Limb (tissue), 2 donors: ENCODE measurements at regions not wholly inside any gene's neighbourhood (a gene's known extent, or its start where the extent isn't known, plus 50 kb on each side); places are given as distances from the start of the nearest gene placed in this dataset.
"Not testable (repeated sequence)": the region's sequence is repeated elsewhere in the genome, so short reads cannot be mapped to it uniquely, and the experiment has no call there.

Experiments
- DNase-seq, 2 donors: peaks; one replicate each; pipeline ENCODE4 v3.0.0-alpha.2; 2016; ENCODE audit errors: extremely low spot score in 2 of 2

GRCh38 chr21:28138272-28138671 is 854.4 kb downstream of the LTN1 start:
- DNase-seq, result no peak

GRCh38 chr21:28136656-28137255 is 855.9 kb downstream of the LTN1 start:
- no peak for DNase-seq

- DNase-seq, result no peak
Measured at GRCh38 chr21:28135646-28136045, 857.0 kb downstream of the LTN1 start.

GRCh38 chr21:28133116-28133515 is 859.6 kb downstream of the LTN1 start:
- DNase-seq, result no peak

GRCh38 chr21:28132713-28133112 is 860.0 kb downstream of the LTN1 start:
- DNase-seq, result no peak

DNA sequence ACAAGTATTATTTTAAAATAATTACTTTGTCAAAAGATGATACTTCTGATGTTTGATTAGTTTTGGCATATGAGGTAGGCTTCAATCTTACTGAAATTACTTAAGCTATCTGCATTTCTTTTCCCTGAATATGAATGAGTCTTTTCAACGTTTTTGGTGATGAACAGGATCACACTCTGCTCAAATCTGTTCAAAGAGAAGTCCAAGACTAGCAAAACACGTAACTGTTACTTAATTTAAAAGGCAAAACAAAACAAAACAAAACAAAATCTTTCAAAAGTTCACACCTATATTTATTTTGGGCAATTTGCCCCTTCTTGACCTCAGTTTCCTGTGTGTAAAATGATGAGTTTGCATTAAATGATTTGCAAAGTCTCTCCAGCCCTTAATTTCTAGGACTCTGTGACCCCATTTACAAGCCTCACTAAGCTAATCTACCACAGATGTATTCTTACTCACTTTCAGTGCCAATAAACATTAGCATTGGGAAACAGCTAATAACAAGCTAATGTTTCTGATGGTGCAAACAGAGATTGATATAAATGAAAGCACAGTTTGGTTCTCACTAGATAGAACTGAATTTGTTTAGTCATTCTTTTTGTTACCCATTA is 865.4 kb downstream of the LTN1 start:
- DNase-seq, result no peak

DNA sequence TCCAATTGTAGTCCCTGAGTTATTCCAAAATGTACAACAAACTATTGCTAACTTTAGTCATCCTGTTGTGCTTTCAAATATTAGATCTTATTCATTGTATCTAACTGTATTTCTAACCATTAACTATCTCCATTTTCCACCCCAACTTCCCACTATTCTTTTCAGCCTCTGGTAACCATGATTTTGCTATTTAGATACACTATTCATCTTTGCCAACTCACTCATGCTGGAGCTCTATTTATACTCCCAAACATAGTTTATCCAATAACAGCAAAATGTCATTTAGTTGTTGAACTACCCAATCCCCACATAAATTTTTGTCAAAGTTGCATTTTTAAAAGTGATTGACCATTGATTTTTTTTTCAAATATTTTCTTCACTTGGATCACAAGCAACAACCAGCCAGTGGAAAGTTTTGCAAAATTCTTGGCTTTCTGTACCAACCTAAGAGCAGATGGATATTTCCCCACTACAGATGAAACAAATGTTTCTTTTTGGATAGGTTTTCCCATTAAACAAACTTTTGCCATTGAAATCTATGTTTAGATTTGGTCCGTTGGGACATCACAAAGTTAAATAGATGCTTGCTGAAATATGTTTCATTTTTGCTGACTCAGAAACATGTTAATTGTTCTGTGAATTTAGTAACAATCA is 866.0 kb downstream of the LTN1 start:
- no peak for DNase-seq

DNA sequence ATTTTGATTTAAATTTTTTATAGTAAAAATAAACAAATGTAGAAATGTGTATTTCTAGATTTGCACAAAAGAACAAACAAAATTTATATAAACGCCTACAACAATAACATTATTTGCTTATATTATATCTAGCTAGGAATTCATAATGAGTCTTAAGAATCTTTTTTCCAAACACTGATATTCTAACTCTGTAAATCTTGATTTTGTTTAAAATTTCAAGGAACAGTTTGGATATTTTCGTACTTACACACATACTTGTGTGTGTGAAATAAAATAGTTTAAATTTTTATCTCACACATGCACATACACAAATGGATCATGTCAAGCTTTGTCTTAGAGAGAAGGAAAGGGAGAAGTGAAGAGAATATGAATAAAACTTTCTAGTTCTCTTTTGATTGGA is 868.1 kb downstream of the LTN1 start:
- no peak for DNase-seq

- no peak for DNase-seq
Measured at GRCh38 chr21:28118570-28118969, 874.1 kb downstream of the LTN1 start.

DNA sequence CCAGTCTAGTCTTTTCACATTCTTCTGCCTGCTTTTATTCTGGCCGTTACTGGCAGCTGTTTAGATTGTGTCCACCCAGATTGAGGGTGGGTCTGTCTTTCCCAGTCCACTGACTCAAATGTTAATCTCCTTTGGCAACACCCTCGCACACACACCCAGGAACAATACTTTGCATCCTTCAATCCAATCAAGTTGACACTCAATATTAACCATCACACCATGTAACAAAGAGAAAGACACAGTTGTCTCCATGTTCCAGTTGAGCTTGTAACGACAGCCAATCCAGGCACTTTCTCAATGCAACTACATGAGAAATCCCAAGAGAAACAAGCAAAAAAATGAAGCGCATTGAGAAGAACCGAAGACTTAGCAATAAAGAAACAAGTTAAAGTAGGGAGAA is 877.7 kb downstream of the LTN1 start:
- not testable (repeated sequence) for DNase-seq

DNA sequence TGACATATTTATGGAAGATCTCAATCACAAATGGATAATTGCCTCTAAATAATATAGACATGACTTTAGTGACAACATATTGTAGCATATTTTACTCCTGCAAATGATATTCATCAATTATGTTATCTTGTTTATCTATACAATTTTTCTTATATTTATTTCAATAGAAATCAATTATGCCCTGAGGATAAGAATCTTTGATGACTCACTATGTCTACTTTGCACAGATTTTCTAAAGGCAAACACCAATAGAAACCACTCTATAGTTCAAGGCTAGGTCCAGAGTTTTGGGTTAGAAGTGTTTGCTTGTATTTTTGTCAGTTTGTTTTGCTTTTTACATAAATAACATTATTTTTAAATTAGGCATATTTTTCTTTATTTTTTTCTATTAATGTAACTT is 879.0 kb downstream of the LTN1 start:
- DNase-seq, result no peak

- no peak for DNase-seq
Measured at GRCh38 chr21:28112511-28112910, 880.2 kb downstream of the LTN1 start.

- DNase-seq, result peak; percentile 61 to 90
Measured at GRCh38 chr21:28111151-28111619, 881.5 kb downstream of the LTN1 start.

GRCh38 chr21:28110716-28111115 is 882.0 kb downstream of the LTN1 start:
- DNase-seq, result no peak

GRCh38 chr21:28110074-28110473 is 882.6 kb downstream of the LTN1 start:
- DNase-seq, result no peak

GRCh38 chr21:28106370-28106890 is 886.2 kb downstream of the LTN1 start:
- no peak for DNase-seq

DNA sequence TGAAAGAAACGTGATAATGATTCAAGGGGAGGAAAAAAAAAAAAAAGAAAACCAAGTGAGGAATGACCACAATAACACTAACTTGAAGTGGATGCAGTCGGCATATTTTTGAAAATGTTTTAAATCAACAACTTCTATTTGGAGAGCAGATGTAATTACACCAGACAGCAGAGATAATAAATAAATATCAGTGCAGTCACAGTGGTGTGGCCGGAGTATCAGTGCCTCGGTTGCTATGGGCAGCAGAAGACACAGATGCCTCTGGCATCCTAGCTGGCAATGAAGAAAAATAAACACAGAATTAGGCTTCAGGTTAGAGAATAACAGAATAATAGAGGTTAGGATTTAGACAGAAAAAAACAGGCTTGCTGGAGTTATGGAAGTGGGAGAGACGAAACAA is 888.3 kb downstream of the LTN1 start:
- DNase-seq, result no peak

GRCh38 chr21:28100366-28100765 is 892.3 kb downstream of the LTN1 start:
- DNase-seq, result no peak

- peak in 1 of 2 donors; percentile 79 for DNase-seq
Measured at GRCh38 chr21:28099001-28099705, 893.5 kb downstream of the LTN1 start.

DNA sequence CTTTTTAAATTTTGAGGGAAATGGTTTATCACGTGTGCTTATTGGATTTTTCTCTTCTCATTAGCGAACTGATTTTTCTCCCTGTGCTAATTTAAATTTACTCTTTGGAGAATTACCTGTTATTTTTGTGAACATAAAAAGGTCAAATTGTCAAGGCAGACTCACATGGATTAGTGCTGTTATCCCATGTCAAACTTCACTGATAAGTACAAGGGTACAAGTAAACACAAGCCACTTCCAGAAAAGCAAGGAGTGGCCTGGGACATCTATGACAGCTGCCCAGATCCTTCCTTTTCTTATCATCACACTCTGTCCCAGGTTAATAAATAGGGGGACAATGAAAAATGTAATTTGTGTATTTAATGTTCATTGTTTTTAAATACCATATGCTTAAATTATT is 901.2 kb downstream of the LTN1 start:
- no peak for DNase-seq

DNA sequence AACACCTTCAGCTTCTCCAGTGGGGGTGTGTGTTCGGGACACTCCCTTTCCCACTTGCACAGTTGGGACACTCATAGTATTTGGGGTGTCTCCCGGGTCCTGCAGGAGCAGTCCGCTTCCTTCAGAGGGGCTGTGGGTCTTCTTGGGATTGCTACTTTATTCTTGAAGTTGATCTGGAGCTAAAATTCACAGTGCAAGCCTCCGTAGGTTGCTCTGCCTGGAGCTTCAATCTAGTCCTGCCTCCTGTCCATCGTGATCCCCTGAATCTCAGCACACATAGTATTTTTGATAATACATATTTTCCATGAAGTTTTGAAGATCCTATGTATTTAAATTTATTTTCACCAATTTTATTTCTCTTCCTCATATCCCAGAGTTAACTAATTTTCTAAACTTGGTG is 902.1 kb downstream of the LTN1 start:
- no peak for DNase-seq
